Adipocyte (in vitro differentiated cells): ENCODE measurements at regions not wholly inside any gene's neighbourhood (a gene's known extent, or its start where the extent isn't known, plus 50 kb on each side); places are given as distances from the start of the nearest gene placed in this dataset.

Source experiments
- DNase-seq: peaks from one replicate; pipeline ENCODE4 v3.0.0-alpha.2; 2015; ENCODE audit warnings: low read depth
- H3K27me3 ChIP-seq: replicated peaks from 2 replicates; pipeline ENCODE4 v1.7.0; 2013; ENCODE audit warnings: mild to moderate bottlenecking, low read length, moderate library complexity; ENCODE audit not compliant: control insufficient read depth, insufficient read depth
- H3K36me3 ChIP-seq: 2 replicates; pipeline ENCODE4 v1.7.0; 2013; ENCODE audit warnings: low read length, mild to moderate bottlenecking, moderate library complexity; ENCODE audit not compliant: control insufficient read depth, insufficient read depth, severe bottlenecking
- H3K4me1 ChIP-seq: 2 replicates; pipeline ENCODE4 v1.7.0; 2013; ENCODE audit warnings: mild to moderate bottlenecking, low read length, moderate library complexity; ENCODE audit not compliant: control insufficient read depth, insufficient read depth
- H3K4me3 ChIP-seq: 2 replicates; pipeline ENCODE4 v1.7.0; 2013; ENCODE audit warnings: mild to moderate bottlenecking, low read length, moderate library complexity
- H3K9ac ChIP-seq: 2 replicates; pipeline ENCODE4 v1.7.0; 2013; ENCODE audit warnings: mild to moderate bottlenecking, low read length, moderate library complexity
- H3K9me3 ChIP-seq: 2 replicates; pipeline ENCODE4 v1.7.0; 2013; ENCODE audit warnings: mild to moderate bottlenecking, low read length, moderate library complexity; ENCODE audit not compliant: control insufficient read depth

DNA sequence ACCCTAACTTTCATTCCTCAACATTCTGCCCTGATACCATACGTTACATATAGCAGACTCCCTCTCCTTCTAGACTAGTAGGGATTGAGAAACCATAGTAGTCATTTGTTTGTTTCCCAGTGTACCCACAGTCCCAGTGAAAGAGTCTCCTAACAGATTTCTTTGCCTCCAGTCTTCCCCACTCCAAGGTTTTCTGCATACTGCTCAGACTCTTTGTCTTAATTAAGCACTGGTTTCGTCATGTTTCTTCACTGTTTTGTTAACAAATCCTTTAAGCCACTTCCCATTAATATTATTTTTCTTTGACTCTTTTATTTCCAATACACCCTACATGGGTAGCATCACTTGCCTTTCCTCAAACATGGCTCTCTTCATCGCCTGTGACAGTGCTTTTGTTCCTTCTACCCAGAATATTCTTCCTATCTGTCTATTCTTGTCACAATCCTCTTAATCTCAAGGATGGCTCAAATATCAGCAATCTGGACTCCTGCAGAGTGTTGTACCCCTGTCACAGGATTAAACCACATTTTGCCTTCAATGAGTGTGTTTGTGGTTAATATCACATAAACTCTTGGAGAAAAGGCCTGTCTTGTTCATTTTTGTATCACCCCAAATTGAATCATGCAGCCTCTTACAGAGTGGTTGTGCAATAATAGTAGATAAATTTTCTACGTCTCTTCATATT is 92.7 kb upstream of the KLF12 start:
- Histone ChIP-seq H3K36me3 (no peaks in the 10 kb centered on the region), H3K27me3 (no peaks in the 10 kb centered on the region), H3K4me1 (peaks cover 9% of the 10 kb centered on the region), H3K4me3 (no peak overlapping the region), H3K9me3 (no peaks in the 10 kb centered on the region), H3K9ac (no peak overlapping the region)
- DNase-seq = no peak

DNA sequence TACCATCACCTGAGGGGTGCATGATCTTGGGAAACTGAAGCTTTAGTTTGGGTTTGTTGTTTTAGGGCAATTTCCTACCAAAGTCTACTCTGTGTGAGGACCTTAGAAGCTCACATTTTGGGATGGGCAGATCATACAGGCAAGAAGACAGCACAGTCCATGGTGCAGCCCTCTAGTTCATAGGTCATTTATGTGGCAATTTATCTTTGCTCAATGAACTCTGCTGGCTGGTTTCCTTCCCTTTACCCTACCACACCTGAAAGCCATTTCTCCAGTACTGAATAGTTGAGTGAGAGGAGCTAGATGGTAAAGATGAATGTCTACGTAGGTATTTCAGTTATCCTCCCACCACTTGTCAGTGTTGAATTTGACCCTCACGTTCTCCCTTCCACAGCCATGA is 87.5 kb upstream of the KLF12 start:
- H3K9me3 ChIP-seq = no peaks in the 10 kb centered on the region
- no peaks in the 10 kb centered on the region for H3K27me3 ChIP-seq
- DNase-seq = no peak
- H3K4me3 ChIP-seq = no peak overlapping the region
- peaks cover 8% of the 10 kb centered on the region for H3K4me1 ChIP-seq
- H3K9ac ChIP-seq = no peak overlapping the region
- H3K36me3 ChIP-seq = no peaks in the 10 kb centered on the region

DNA sequence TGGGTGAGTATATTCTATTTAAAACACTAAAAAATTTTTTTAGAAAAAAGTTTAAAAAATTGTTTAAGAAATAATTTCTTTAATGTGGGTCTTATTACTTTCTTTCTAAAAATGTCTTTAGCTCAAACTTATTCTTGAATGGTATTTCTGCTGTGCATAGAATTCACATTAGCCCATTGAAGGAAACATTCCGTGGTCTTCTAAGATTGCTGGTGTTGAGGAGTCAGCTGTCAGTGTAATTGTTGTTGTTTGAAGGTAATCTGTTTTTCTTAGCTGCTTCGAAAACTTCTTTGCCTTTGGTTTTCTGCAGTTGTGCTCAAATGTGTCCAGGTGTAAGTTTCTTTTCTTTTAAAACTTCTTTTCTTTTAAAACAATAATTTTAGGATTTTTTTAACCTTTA is 85.4 kb upstream of the KLF12 start:
- peak; percentile 16 for DNase-seq
- H3K4me1 ChIP-seq = peaks cover 5% of the 10 kb centered on the region

GRCh38 chr13:74218291-74218690 is 84.1 kb upstream of the KLF12 start:
- Histone ChIP-seq H3K4me1 (peaks cover 5% of the 10 kb centered on the region), H3K9me3 (no peaks in the 10 kb centered on the region), H3K36me3 (no peaks in the 10 kb centered on the region), H3K9ac (no peak overlapping the region), H3K27me3 (no peaks in the 10 kb centered on the region), H3K4me3 (no peak overlapping the region)
- no peak for DNase-seq

More for the DNA sequence above, 85.4 kb upstream of the KLF12 start:
- no peak overlapping the region for H3K9ac ChIP-seq
- no peaks in the 10 kb centered on the region for H3K9me3 ChIP-seq
- no peaks in the 10 kb centered on the region for H3K27me3 ChIP-seq
- no peaks in the 10 kb centered on the region for H3K36me3 ChIP-seq
- H3K4me3 ChIP-seq = no peak overlapping the region

- Histone ChIP-seq H3K27me3 (no peaks in the 10 kb centered on the region), H3K9ac (no peak overlapping the region), H3K9me3 (no peaks in the 10 kb centered on the region), H3K4me1 (peaks cover 5% of the 10 kb centered on the region), H3K36me3 (no peaks in the 10 kb centered on the region), H3K4me3 (no peak overlapping the region)
- DNase-seq = peak; percentile 77
Measured at GRCh38 chr13:74217811-74218210, 83.6 kb upstream of the KLF12 start.

DNA sequence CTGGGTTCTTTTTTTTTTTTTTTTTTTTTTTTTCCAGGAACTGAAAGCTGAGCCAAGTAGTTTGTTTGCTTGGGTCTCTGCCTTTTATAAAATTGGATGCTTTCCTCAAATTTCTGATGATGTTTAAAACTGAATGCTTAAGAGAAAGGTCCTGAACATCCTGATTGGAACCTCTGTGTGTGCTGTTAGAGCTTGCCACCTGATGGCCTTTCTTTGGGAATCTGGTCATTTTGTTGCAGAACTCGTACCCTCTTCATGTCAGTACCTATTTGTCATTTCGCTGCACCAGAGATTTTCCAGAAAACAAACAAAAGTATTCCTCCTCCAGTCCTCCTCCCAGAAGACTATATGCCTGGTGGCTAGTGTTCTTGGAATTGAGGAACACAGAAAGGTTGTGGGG is 81.2 kb upstream of the KLF12 start:
- no peaks in the 10 kb centered on the region for H3K36me3 ChIP-seq
- H3K4me3 ChIP-seq = no peak overlapping the region
- no peak overlapping the region for H3K9ac ChIP-seq
- H3K27me3 ChIP-seq = no peaks in the 10 kb centered on the region
- no peaks in the 10 kb centered on the region for H3K9me3 ChIP-seq
- DNase-seq = no peak
- H3K4me1 ChIP-seq = peaks cover 11% of the 10 kb centered on the region

- Histone ChIP-seq H3K4me3 (no peak overlapping the region), H3K9me3 (no peaks in the 10 kb centered on the region), H3K27me3 (no peaks in the 10 kb centered on the region), H3K36me3 (no peaks in the 10 kb centered on the region), H3K9ac (no peak overlapping the region), H3K4me1 (peaks cover 13% of the 10 kb centered on the region)
- DNase-seq = no peak
Measured at GRCh38 chr13:74214321-74214720, 80.1 kb upstream of the KLF12 start.

DNA sequence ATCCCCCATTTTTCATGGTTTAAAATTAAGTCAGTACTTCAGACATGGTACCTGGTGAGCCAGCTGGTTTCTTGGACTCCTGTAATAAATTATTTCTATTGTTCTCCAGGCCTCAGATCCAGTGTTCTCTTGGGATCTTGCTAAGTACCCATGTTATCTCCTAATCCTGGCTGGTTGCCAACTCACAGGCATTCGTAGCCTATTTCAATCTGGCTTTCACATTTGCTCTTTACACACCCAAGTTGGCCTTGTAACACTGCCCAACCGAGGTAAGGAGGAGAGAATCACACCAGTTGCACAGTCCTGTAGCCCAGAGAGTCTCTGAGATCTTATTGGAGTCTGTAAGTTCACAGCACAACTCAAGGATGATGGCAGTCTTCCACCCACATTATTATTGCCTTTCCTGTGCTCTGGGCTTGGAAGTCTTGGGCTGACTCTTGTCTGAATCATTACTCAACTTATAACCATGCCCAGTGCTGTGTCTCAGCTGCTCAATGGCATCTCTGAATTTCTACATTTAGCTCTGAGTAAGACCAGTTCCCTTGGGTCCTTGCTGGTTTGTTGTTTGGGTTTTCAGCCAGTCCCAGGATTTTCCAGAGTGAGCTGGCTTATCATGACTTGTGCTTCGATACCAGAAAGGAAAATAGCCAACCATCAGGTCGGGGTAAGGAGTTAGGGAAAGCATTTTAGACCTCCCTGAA is 76.6 kb upstream of the KLF12 start:
- DNase-seq = peak; percentile 87
- no peaks in the 10 kb centered on the region for H3K36me3 ChIP-seq
- H3K9me3 ChIP-seq = no peaks in the 10 kb centered on the region
- no peak overlapping the region for H3K9ac ChIP-seq
- H3K4me1 ChIP-seq = peaks cover 13% of the 10 kb centered on the region
- peak overlapping the region; percentile 61 for H3K4me3 ChIP-seq
- H3K27me3 ChIP-seq = no peaks in the 10 kb centered on the region

- Histone ChIP-seq H3K4me1 (peaks cover 13% of the 10 kb centered on the region), H3K36me3 (no peaks in the 10 kb centered on the region), H3K27me3 (no peaks in the 10 kb centered on the region), H3K4me3 (no peak overlapping the region), H3K9ac (no peak overlapping the region), H3K9me3 (no peaks in the 10 kb centered on the region)
- DNase-seq = no peak
Measured at GRCh38 chr13:74206855-74207254, 72.7 kb upstream of the KLF12 start.

DNA sequence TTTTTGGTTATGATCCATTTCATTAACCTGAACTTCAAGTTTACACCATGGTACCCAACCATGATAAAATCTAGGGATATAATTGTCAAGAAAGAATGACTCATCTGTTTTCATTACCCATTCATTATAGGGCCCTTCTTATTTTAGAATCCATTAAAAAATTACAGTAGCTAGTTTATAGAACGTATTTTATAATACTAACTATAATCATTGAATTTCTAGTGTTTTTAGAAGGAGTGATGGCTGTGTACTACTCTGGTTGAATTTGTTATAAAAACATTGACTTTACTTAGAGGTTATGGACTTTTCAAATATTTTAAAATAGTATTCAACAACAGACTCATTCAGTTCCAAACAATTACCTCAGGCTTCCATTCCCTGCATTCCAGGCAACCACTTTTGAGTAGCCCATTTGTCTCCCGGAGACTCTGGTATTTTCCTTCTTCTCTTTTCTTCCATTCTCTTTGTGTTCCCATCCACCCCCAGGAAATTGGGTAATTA is 71.9 kb upstream of the KLF12 start:
- Histone ChIP-seq H3K9me3 (no peaks in the 10 kb centered on the region), H3K4me3 (no peak overlapping the region), H3K4me1 (peaks cover 7% of the 10 kb centered on the region), H3K36me3 (no peaks in the 10 kb centered on the region), H3K27me3 (no peaks in the 10 kb centered on the region), H3K9ac (no peak overlapping the region)
- DNase-seq = peak; percentile 83

GRCh38 chr13:74205313-74205690 is 71.1 kb upstream of the KLF12 start:
- Histone ChIP-seq H3K9me3 (no peaks in the 10 kb centered on the region), H3K27me3 (no peaks in the 10 kb centered on the region), H3K9ac (no peak overlapping the region), H3K4me3 (no peak overlapping the region), H3K36me3 (no peaks in the 10 kb centered on the region), H3K4me1 (peaks cover 2% of the 10 kb centered on the region)
- no peak for DNase-seq
